ENCODE measurements at regions not wholly inside any gene's neighbourhood (a gene's known extent, or its start where the extent isn't known, plus 50 kb on each side); places are given as distances from the start of the nearest gene placed in this dataset.

- no peak for TF ChIP-seq CTCF (IDR thresholded peaks at IDR 0.05; ENCODE audit: insufficient read depth, low read length)
- no peak for TF ChIP-seq POLR2AphosphoS5 (IDR thresholded peaks at IDR 0.05; ENCODE audit: low read depth)
- TF ChIP-seq REST (IDR thresholded peaks at IDR 0.05; ENCODE audit: insufficient replicate concordance, low read depth): no peak
- TF ChIP-seq GABPA (IDR thresholded peaks at IDR 0.05; ENCODE audit: low read depth): no peak
- TF ChIP-seq SPI1 (IDR thresholded peaks at IDR 0.05; ENCODE audit: borderline replicate concordance, low read depth): no peak
Measured at GRCh38 chr9:87059772-87060171, 112.5 kb upstream of the GAS1 start.
